SHP77 treated with DMSO at 0.1 percent for 48 hours (cell line): ENCODE measurements at regions not wholly inside any gene's neighbourhood (a gene's known extent, or its start where the extent isn't known, plus 50 kb on each side); places are given as distances from the start of the nearest gene placed in this dataset.
"Not testable (repeated sequence)": the region's sequence is repeated elsewhere in the genome, so short reads cannot be mapped to it uniquely, and the experiment has no call there.

Experiments
- DNase-seq: peaks from one replicate; lab custom pipeline; 2025; lab: John Stamatoyannopoulos, UW

GRCh38 chr6:91052473-91053450 is 465.9 kb upstream of the MAP3K7 start:
- DNase-seq: not testable (repeated sequence)

- no peak for DNase-seq
Observed at GRCh38 chr6:91045161-91045560, 458.3 kb upstream of the MAP3K7 start.

GRCh38 chr6:91043751-91044150 is 456.9 kb upstream of the MAP3K7 start:
- DNase-seq: no peak

GRCh38 chr6:91042656-91043055 is 455.8 kb upstream of the MAP3K7 start:
- no peak for DNase-seq

- DNase-seq: no peak
Observed at GRCh38 chr6:91033964-91034363, 447.1 kb upstream of the MAP3K7 start.

- no peak for DNase-seq
Observed at GRCh38 chr6:91031581-91031980, 444.7 kb upstream of the MAP3K7 start.

- peak; percentile 49 for DNase-seq
Observed at GRCh38 chr6:91029211-91029610, 442.3 kb upstream of the MAP3K7 start.

- DNase-seq: no peak
Observed at GRCh38 chr6:91023529-91023928, 436.7 kb upstream of the MAP3K7 start.

GRCh38 chr6:91020744-91021143 is 433.9 kb upstream of the MAP3K7 start:
- DNase-seq: no peak

GRCh38 chr6:91018586-91018985 is 431.7 kb upstream of the MAP3K7 start:
- DNase-seq: no peak

- DNase-seq: no peak
Observed at GRCh38 chr6:91013511-91013910, 426.6 kb upstream of the MAP3K7 start.

- DNase-seq: no peak
Observed at GRCh38 chr6:90997076-90997475, 410.2 kb upstream of the MAP3K7 start.

GRCh38 chr6:90993770-90994169 is 406.9 kb upstream of the MAP3K7 start:
- no peak for DNase-seq

GRCh38 chr6:90989763-90990162 is 402.9 kb upstream of the MAP3K7 start:
- no peak for DNase-seq

GRCh38 chr6:90984066-90984465 is 397.2 kb upstream of the MAP3K7 start:
- DNase-seq: no peak

GRCh38 chr6:90983462-90983861 is 396.6 kb upstream of the MAP3K7 start:
- DNase-seq: no peak

- DNase-seq: no peak
Observed at GRCh38 chr6:90982581-90982980, 395.7 kb upstream of the MAP3K7 start.

- DNase-seq: no peak
Observed at GRCh38 chr6:90982051-90982450, 395.2 kb upstream of the MAP3K7 start.

- DNase-seq: no peak
Observed at GRCh38 chr6:90978046-90978445, 391.2 kb upstream of the MAP3K7 start.

- no peak for DNase-seq
Observed at GRCh38 chr6:90977513-90977912, 390.6 kb upstream of the MAP3K7 start.

- DNase-seq: no peak
Observed at GRCh38 chr6:90976341-90976740, 389.5 kb upstream of the MAP3K7 start.

- no peak for DNase-seq
Observed at GRCh38 chr6:90975741-90976140, 388.9 kb upstream of the MAP3K7 start.

- DNase-seq: no peak
Observed at GRCh38 chr6:90973188-90973587, 386.3 kb upstream of the MAP3K7 start.

- no peak for DNase-seq
Observed at GRCh38 chr6:90970672-90971071, 383.8 kb upstream of the MAP3K7 start.
